ENCODE measurements at regions not wholly inside any gene's neighbourhood (a gene's known extent, or its start where the extent isn't known, plus 50 kb on each side); places are given as distances from the start of the nearest gene placed in this dataset.

DNA sequence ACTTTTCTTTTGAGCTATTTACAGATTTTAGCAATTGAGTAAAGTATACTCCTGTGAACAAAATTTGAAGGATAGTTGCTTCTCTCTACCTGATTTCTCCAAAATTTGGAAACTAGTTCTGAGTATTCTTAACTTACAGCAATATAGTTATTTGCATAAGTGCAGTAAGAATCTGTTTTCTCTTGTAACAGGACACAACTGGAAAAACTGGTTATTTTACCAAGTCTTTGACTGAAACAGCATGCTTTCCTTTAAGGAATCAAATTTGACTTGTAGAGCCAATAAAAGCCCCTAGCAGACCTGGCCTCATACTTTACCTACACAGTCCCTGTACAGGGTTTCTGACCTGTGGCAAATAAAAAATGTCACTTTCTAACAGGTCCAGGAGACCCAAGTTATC, 301.9 kb upstream of the POU5F2 start:
- TF ChIP-seq POLR2A (IDR thresholded peaks at IDR 0.05; ENCODE audit: low read depth, low read length) (no peak), RAD21 (IDR thresholded peaks at IDR 0.05; ENCODE audit: low read length) (no peak), MXI1 (IDR thresholded peaks at IDR 0.05; ENCODE audit: borderline replicate concordance, low read depth, low read length) (no peak), SMC3 (IDR thresholded peaks at IDR 0.05; ENCODE audit: low read depth, low read length) (no peak), BHLHE40 (IDR thresholded peaks at IDR 0.05; ENCODE audit: low read depth, low read length) (no peak), MAFK (IDR thresholded peaks at IDR 0.05; ENCODE audit: low read depth, low read length) (no peak)
- TF ChIP-seq, protein P1, sequence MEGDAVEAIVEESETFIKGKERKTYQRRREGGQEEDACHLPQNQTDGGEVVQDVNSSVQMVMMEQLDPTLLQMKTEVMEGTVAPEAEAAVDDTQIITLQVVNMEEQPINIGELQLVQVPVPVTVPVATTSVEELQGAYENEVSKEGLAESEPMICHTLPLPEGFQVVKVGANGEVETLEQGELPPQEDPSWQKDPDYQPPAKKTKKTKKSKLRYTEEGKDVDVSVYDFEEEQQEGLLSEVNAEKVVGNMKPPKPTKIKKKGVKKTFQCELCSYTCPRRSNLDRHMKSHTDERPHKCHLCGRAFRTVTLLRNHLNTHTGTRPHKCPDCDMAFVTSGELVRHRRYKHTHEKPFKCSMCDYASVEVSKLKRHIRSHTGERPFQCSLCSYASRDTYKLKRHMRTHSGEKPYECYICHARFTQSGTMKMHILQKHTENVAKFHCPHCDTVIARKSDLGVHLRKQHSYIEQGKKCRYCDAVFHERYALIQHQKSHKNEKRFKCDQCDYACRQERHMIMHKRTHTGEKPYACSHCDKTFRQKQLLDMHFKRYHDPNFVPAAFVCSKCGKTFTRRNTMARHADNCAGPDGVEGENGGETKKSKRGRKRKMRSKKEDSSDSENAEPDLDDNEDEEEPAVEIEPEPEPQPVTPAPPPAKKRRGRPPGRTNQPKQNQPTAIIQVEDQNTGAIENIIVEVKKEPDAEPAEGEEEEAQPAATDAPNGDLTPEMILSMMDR (conservative IDR thresholded peaks at IDR 0.05; ENCODE audit: low read depth, low read length): no peak
